ENCODE measurements at regions not wholly inside any gene's neighbourhood (a gene's known extent, or its start where the extent isn't known, plus 50 kb on each side); places are given as distances from the start of the nearest gene placed in this dataset.

DNA sequence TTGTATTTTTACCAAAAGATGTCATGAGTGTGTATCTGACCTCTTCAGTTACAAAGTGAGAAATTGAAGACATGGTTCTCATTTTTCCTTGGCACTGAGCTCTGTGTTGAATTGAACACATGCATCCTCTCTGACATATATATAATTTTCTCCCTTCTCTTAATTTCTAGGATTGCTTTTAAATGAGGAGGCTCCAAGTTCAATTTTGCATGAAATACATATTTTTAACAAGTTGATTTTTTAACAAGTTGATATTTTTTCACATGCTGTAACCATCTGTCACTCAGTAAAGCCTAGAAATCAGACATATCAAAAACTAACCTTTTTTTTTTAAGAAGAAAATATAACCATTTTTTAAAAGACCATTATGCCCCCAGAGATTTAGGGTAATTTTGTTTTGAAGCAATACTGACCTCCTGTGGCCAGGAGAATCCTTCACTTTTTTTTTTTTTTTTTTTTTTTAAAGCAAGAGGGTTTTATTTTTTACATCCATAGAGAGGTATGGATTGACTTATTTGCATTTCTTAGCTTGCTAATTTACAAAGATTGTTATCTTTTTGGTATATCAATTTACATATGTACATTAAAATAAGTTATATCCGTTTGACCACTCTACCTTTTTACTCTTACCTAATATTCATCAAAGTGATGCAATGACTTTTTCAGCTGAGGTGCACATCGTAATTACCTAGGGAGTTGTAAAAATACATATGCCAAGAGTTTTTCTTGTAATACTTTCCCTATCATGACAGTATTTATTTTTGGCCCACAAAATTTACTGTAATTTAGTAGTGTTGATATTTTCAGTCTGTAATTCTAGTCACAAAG, 161.8 kb downstream of the SOCS6 start:
- Mint-ChIP-seq H3K9me3 (no peaks in the 10 kb centered on the region), H3K27ac (no peak overlapping the region), H3K36me3 (no peaks in the 10 kb centered on the region), H3K4me3 (no peak overlapping the region), H3K4me1 (no peaks in the 10 kb centered on the region)
- ATAC-seq, result no peak
- no peak for DNase-seq (ENCODE audit: low spot score in 2 of 2)

DNA sequence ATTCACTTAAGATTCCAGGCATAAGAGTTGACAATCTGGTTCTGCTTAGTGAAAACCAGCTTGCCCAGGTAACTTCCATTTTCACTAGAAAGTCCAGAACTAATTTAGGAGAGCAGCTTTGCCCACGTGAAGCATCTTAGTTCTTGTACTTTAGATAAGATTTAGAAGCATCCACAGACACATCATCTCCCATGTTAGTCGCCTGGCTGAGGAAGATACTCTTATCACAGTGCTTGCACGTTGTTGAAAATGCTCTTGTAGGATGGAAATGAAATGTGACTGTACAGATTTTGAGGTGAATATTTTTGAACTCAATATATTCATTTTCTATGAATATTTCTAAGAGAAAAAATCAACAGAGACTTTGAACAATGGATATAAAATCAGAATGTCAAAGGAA, 159.7 kb downstream of the SOCS6 start:
- DNase-seq (ENCODE audit: low spot score in 2 of 2) (no peak), ATAC-seq (no peak)
- Mint-ChIP-seq H3K27ac (no peak overlapping the region), H3K36me3 (no peaks in the 10 kb centered on the region), H3K4me1 (no peaks in the 10 kb centered on the region), H3K9me3 (peaks cover 4% of the 10 kb centered on the region), H3K4me3 (no peak overlapping the region)

DNA sequence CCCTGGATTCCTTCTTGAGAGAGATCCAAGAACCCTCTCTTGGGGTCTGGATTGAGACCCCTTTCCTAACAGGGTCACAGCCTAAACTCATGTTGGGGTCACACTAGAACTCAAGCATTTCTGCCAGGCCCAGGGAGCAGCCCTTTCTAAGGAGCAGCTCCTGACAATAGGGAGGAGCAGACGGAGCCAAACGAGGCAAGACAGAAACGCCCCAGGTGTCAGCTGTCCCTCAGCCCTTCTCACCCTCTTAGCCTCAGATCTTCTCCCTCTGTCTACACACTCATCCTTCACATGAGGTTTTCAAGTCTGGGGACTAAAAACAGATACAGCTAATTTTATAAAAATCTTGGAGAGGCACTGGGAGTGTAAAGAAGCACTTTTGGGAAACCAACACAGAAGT, 157.2 kb downstream of the SOCS6 start:
- DNase-seq (ENCODE audit: low spot score in 2 of 2) (no peak), ATAC-seq (peak; percentile 34)
- Mint-ChIP-seq H3K36me3 (no peaks in the 10 kb centered on the region), H3K4me3 (no peak overlapping the region), H3K27ac (no peak overlapping the region), H3K4me1 (no peaks in the 10 kb centered on the region), H3K9me3 (peaks cover 12% of the 10 kb centered on the region)

DNA sequence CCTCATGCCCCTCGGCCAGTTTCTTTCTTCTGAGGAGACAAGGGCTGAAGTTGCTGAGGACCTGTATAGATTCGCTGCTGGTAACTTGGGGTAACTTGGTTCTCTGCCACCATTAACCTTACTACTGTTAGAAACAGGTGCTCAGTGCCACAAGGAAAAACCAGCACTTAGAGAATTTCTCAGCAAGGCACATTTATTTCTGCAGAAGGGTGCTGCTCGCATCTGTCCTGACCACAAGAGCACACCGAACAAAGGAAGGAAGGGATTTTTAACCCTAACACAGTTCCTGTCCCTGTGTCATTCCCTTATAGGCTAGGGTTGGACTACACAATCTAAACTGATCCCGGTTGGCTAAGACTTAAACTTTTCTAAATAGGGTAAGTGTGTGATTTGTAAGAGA, 154.1 kb downstream of the SOCS6 start:
- Mint-ChIP-seq H3K9me3 (peaks cover 12% of the 10 kb centered on the region), H3K4me3 (no peak overlapping the region), H3K36me3 (no peaks in the 10 kb centered on the region), H3K4me1 (no peaks in the 10 kb centered on the region), H3K27ac (no peak overlapping the region)
- ATAC-seq (no peak), DNase-seq (ENCODE audit: low spot score in 2 of 2) (no peak)

DNA sequence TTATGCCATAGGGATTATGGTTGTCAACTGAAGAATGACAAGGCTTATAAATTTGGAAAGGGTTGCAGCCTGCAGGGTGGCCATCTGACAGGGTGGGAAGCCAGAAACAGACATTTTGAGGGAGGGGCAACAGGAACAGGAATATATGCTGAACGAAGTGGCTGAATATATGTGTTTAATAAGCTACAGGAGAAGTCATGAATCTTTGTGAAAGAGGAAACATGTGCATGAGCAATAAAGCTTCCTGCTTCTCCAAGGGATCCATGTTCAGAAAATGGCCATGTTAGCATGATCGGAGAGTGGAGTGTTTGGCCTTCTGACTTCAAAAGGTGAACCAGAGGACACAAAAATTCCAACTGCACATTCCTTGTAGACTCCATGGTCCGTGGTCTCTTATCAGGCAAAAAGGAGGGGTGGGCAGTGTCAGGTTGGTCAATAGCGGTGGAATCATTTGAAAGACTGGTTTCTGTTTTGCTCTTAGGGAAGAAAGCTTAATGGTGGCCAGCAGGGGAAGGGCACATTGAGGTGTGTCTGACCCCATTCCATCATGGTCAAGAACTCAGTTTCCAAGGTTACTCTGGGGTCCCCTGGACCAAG, 144.1 kb downstream of the SOCS6 start:
- Mint-ChIP-seq H3K4me3 (no peak overlapping the region), H3K9me3 (no peaks in the 10 kb centered on the region), H3K4me1 (no peaks in the 10 kb centered on the region), H3K36me3 (no peaks in the 10 kb centered on the region), H3K27ac (no peak overlapping the region)
- ATAC-seq, result no peak
- no peak for DNase-seq (ENCODE audit: low spot score in 2 of 2)

DNA sequence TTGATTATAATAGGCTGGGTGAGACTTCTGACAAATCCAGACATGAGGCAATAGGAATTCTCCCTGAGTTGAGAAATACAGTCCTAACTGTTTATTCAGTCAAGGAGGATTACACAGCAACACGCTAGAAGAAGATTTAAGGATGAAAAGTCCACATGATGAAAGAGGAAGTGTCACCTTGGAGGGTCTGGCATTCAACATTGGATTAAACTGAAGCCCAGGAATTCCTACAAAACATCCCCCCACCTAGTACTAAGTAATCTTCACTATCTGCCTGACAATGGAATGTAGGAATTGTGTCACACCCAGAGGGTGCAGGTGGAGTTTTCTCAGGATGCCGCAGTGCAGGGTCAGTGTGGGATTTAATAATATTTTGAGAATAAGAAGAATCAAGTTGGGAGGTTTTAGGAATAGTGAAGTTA, 142.4 kb downstream of the SOCS6 start:
- no peak overlapping the region for H3K27ac Mint-ChIP-seq
- H3K9me3 Mint-ChIP-seq, result no peaks in the 10 kb centered on the region
- ATAC-seq (no peak), DNase-seq (ENCODE audit: low spot score in 2 of 2) (no peak)
- no peaks in the 10 kb centered on the region for H3K4me1 Mint-ChIP-seq
- H3K36me3 Mint-ChIP-seq, result no peaks in the 10 kb centered on the region
- no peak overlapping the region for H3K4me3 Mint-ChIP-seq

DNA sequence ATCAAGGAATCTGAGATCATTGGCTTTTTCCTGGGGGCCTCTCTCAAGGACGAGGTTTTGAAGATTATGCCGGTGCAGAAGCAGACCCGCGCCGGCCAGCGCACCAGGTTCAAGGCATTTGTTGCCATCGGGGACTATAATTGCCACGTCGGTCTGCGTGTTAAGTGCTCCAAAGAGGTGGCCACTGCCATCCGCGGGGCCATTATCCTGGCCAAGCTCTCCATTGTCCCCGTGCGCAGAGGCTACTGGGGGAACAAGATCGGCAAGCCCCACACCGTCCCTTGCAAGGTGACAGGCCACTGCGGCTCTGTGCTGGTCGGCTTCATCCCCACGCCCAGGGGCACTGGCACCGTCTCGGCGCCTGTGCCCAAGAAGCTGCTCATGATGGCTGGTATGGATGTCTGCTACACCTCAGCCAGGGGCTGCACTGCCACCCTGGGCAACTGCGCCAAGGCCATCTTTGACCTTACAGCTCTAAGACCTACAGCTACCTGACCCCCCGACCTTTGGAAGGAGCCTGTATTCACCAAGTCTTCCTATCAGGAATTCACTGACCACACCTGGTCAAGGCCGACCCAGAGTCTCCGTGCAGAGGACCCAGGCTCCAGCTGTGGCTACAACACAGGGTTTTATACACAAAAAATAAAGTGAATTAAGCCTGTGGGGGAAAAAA, 141.8 kb downstream of the SOCS6 start:
- no peaks in the 10 kb centered on the region for H3K9me3 Mint-ChIP-seq
- H3K4me3 Mint-ChIP-seq, result no peak overlapping the region
- no peaks in the 10 kb centered on the region for H3K4me1 Mint-ChIP-seq
- DNase-seq (ENCODE audit: low spot score in 2 of 2) (no peak), ATAC-seq (no peak)
- H3K27ac Mint-ChIP-seq, result no peak overlapping the region
- H3K36me3 Mint-ChIP-seq, result no peaks in the 10 kb centered on the region

DNA sequence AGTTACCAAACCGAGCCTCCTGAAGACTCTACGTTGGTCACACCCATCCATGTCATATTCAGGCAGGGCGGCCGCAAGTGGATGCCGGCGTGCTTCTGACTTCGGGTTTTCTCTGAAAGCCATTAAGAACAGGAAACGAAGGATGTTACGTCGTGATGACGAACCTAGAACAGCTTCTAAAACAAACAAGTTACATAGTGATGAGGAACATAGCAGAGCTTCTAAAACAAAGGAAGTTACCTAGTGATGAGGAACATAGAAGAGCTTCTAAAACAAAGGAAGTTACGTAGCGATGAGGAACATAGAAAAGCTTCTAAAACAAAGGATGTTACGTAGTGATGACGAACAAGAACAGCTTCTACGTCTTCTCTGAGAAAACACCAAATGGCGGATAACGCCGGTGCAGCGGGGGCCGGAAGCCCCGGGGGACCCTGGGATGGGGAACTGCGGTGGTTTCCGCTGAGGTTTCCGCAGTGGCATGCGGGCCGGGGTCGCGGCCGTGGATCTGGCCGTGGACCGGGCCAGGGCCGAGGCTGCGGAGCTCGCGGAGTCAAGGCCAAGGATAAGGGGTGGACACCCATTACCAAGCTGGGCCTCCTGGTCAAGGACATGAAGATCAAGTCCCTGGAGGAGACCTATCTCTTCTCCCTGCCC, 141.1 kb downstream of the SOCS6 start:
- no peak overlapping the region for H3K27ac Mint-ChIP-seq
- H3K4me1 Mint-ChIP-seq, result no peaks in the 10 kb centered on the region
- H3K36me3 Mint-ChIP-seq, result no peaks in the 10 kb centered on the region
- ATAC-seq (no peak), DNase-seq (ENCODE audit: low spot score in 2 of 2) (no peak)
- H3K4me3 Mint-ChIP-seq, result no peak overlapping the region
- no peaks in the 10 kb centered on the region for H3K9me3 Mint-ChIP-seq

DNA sequence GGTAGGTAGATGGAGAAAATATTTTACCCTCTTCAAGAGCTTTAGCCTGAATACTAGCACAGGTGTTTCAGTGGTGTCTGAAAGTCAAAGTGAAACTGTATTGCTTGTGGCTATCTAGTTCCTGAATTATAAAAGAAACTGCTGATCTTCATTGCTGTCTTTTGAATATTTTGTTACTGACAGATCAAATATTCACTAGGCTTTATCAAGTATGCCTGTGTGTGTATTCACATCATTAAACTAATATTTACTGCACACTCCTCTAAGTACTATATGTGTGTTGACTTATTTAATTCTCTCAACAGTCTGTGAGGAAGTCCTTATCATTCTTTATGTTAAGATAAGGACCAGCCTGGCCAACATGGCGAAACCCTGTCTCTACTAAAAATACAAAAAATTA, 139.6 kb downstream of the SOCS6 start:
- H3K4me1 Mint-ChIP-seq, result no peaks in the 10 kb centered on the region
- no peaks in the 10 kb centered on the region for H3K36me3 Mint-ChIP-seq
- no peak for ATAC-seq
- H3K4me3 Mint-ChIP-seq, result no peak overlapping the region
- no peak for DNase-seq (ENCODE audit: low spot score in 2 of 2)
- H3K27ac Mint-ChIP-seq, result no peak overlapping the region
- no peaks in the 10 kb centered on the region for H3K9me3 Mint-ChIP-seq

DNA sequence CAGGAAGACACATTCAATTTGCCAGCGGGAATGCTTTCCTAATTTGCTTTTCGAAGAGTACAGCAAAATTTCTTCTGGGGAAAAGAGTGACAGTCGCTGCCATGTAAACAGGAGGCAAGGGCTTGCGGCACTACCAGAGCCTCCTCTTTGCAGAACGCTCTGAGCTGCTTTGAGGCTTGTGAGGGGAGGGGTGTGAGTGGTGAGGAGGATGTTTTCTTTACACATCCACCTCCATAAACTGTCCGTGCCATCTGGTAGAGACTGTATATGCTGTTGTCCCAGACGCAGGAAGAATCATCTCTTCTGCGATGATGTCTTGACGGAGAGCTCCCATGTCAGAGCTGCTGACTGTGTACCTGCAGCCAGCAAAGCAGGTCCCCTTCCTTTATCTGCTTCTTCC, 138.0 kb downstream of the SOCS6 start:
- Mint-ChIP-seq H3K36me3 (no peaks in the 10 kb centered on the region), H3K4me1 (peaks cover 6% of the 10 kb centered on the region), H3K27ac (no peak overlapping the region), H3K4me3 (no peak overlapping the region), H3K9me3 (no peaks in the 10 kb centered on the region)
- DNase-seq (ENCODE audit: low spot score in 2 of 2) (no peak), ATAC-seq (no peak)

DNA sequence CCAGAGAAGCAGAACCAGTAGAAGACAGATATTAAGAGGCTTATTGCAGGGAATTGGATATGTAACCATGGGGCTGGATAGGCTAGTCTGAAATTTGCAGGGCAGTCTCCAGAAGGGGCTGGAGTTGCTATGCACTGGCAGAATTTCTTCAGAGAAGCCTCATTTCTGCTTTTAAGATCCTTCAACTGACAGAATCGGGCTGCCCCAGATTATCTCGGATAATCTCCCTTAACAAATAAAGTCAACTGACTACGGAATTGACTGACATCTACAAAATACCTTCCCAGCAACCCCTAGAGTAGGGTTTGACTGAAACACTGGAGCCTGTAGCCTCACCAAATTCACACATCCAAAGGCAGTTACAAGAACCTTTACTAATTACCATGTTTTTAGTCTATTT, 136.4 kb downstream of the SOCS6 start:
- H3K4me3 Mint-ChIP-seq, result no peak overlapping the region
- H3K27ac Mint-ChIP-seq, result no peak overlapping the region
- H3K36me3 Mint-ChIP-seq, result no peaks in the 10 kb centered on the region
- DNase-seq (ENCODE audit: low spot score in 2 of 2) (no peak), ATAC-seq (no peak)
- H3K4me1 Mint-ChIP-seq, result peaks cover 6% of the 10 kb centered on the region
- no peaks in the 10 kb centered on the region for H3K9me3 Mint-ChIP-seq

DNA sequence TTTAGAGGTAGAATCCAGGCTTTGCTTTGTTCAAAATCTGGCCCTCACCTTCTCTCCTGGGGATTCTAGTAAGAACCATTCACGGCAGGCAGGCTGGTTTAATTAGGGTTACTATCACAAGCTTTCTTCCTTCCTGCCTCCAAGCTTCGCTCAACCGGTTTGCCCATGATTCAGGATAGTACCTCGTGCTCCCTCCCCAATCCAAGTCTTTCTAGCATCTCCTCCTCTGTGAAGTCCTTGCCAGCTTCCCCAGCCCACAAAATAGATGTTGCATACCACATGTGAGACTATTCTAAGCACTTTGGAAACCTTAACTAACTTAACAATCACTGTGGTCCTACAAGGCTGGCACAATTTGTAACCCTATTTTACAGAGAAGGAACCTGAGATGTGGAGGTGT, 135.1 kb downstream of the SOCS6 start:
- H3K27ac Mint-ChIP-seq, result no peak overlapping the region

DNA sequence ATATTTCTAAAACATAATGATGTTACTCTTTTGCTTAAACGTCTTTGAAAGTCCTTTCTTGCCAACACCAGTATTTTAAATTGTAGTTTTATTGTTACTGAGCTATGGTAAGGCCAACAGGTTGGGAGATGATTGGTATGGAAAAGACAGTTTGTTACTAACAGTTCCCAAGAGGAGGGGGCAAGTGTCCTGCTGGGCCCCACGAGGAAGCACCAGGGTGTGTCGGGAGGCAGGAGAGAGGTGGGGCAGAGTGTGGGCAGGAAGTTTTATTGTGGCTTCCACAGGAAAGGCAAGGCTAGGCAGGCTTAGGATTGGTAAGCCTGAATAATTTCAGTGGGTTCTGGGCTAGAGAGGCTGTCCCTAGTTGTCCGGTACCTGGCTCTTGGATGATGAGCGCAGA, 134.3 kb downstream of the SOCS6 start:
- Mint-ChIP-seq H3K27ac (no peak overlapping the region), H3K36me3 (no peaks in the 10 kb centered on the region), H3K9me3 (no peaks in the 10 kb centered on the region), H3K4me1 (peaks cover 15% of the 10 kb centered on the region), H3K4me3 (no peak overlapping the region)
- no peak for ATAC-seq
- no peak for DNase-seq (ENCODE audit: low spot score in 2 of 2)

More for the DNA sequence above, 135.1 kb downstream of the SOCS6 start:
- ATAC-seq, result no peak
- no peaks in the 10 kb centered on the region for H3K36me3 Mint-ChIP-seq
- no peak for DNase-seq (ENCODE audit: low spot score in 2 of 2)
- no peak overlapping the region for H3K4me3 Mint-ChIP-seq
- peaks cover 10% of the 10 kb centered on the region for H3K4me1 Mint-ChIP-seq
- H3K9me3 Mint-ChIP-seq, result no peaks in the 10 kb centered on the region

DNA sequence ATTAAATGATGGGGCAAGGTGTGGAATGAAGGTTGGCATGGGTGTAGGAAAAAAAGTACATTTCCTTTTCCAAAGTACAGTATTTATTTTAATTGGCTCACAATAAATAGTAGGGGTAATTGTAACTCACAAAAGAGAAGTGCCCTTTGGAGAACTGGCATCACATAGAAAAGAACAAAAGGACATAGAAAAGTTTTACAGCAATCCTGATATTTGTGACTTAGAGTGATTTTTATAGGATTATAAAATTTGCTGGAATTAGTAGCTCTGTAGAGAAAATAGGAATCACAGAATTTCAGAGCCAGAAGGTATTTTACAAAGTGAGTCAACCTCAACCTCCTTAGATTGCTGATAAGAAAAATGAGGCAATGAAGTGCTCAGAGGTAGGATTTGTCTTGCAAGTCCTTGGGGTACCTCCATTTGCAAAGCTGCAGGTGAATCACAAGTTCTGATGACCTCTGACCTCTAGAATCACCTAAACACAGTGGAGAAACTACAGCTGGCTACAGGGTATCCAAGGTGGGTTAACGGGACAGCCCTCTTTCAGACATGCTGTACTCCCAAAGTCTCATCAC, 133.6 kb downstream of the SOCS6 start:
- DNase-seq (ENCODE audit: low spot score in 2 of 2) (no peak), ATAC-seq (no peak)
- Mint-ChIP-seq H3K27ac (no peak overlapping the region), H3K4me3 (no peak overlapping the region), H3K36me3 (no peaks in the 10 kb centered on the region), H3K9me3 (no peaks in the 10 kb centered on the region), H3K4me1 (peaks cover 15% of the 10 kb centered on the region)
